MM.1S (cell line): ENCODE measurements at regions not wholly inside any gene's neighbourhood (a gene's known extent, or its start where the extent isn't known, plus 50 kb on each side); places are given as distances from the start of the nearest gene placed in this dataset.

Source experiments
- DNase-seq: peaks from one replicate; pipeline ENCODE4 v3.0.0-alpha.2; 2015
- H2AFZ ChIP-seq: fragments of 300-600 bp; sonication (generic); 2 replicates; pipeline ENCODE4 v1.6.0; 2016; ENCODE audit warnings: antibody characterized with exemption, low read length
- H3F3A ChIP-seq: fragments of 300-600 bp; sonication (generic); 2 replicates; pipeline ENCODE4 v1.6.1; 2016; ENCODE audit warnings: mild to moderate bottlenecking, antibody characterized with exemption, low read length, moderate library complexity, mixed read lengths; ENCODE audit not compliant: insufficient read depth
- H3K27ac ChIP-seq: fragments of 300-600 bp; sonication (generic); 2 replicates; pipeline ENCODE4 v1.5.1; 2016; ENCODE audit warnings: mild to moderate bottlenecking, low read length
- H3K27me3 ChIP-seq: fragments of 300-600 bp; sonication (generic); replicated peaks from 2 replicates; pipeline ENCODE4 v1.6.0; 2016; ENCODE audit warnings: low read length; ENCODE audit not compliant: insufficient read depth
- H3K36me3 ChIP-seq: fragments of 300-600 bp; sonication (generic); replicated peaks from 2 replicates; pipeline ENCODE4 v1.6.1; 2016; ENCODE audit warnings: mild to moderate bottlenecking, low read length, mixed read lengths; ENCODE audit not compliant: insufficient read depth
- H3K4me1 ChIP-seq: fragments of 300-600 bp; sonication (generic); 2 replicates; pipeline ENCODE4 v1.6.1; 2016; ENCODE audit warnings: low read length, mixed read lengths
- H3K4me2 ChIP-seq: fragments of 300-600 bp; sonication (generic); 2 replicates; pipeline ENCODE4 v1.6.0; 2016; ENCODE audit warnings: low read depth, low read length
- H3K4me3 ChIP-seq: fragments of 300-600 bp; sonication (generic); 2 replicates; pipeline ENCODE4 v1.5.1; 2016; ENCODE audit warnings: low read length, mixed read lengths
- H3K79me2 ChIP-seq: fragments of 300-600 bp; sonication (generic); 2 replicates; pipeline ENCODE4 v1.6.1; 2016; ENCODE audit warnings: mixed run types, low read length, mixed read lengths
- H3K9ac ChIP-seq: fragments of 300-600 bp; sonication (generic); 2 replicates; pipeline ENCODE4 v1.6.1; 2016; ENCODE audit warnings: low read length, mixed read lengths
- H3K9me2 ChIP-seq: fragments of 300-600 bp; sonication (generic); replicated peaks from 2 replicates; pipeline ENCODE4 v1.6.1; 2016; ENCODE audit warnings: mild to moderate bottlenecking, low read length, mixed read lengths; ENCODE audit not compliant: insufficient read depth
- H3K9me3 ChIP-seq: fragments of 300-600 bp; sonication (generic); replicated peaks from 2 replicates; pipeline ENCODE4 v1.6.1; 2016; ENCODE audit warnings: mild to moderate bottlenecking, low read length, mixed read lengths; ENCODE audit not compliant: insufficient read depth
- H4K20me1 ChIP-seq: fragments of 300-600 bp; sonication (generic); 2 replicates; pipeline ENCODE4 v1.6.1; 2016; ENCODE audit warnings: mild to moderate bottlenecking, low read length, moderate library complexity, mixed read lengths; ENCODE audit not compliant: insufficient read depth
- EZH2 ChIP-seq: fragments of 300-600 bp; sonication (generic); optimal IDR thresholded peaks from 2 replicates; pipeline ENCODE3; 2017; ENCODE audit warnings: low read depth, mild to moderate bottlenecking, antibody characterized with exemption, low read length, mixed read lengths
- EZH2phosphoT487 ChIP-seq: fragments of 300-600 bp; sonication (generic); IDR thresholded peaks from 2 replicates; pipeline ENCODE4 v1.6.1; 2018; ENCODE audit warnings: antibody characterized with exemption, low read length
- TF ChIP-seq, protein P1 (sequence below): fragments of 300-600 bp; sonication (generic); IDR thresholded peaks from 2 replicates; pipeline ENCODE4 v1.5.1; 2016; ENCODE audit warnings: antibody characterized with exemption, low read length, mixed read lengths

GRCh38 chr10:61125560-61126170 is 181.7 kb upstream of the RHOBTB1 start:
- no peaks in the 10 kb centered on the region for H4K20me1 ChIP-seq
- no peak overlapping the region for H3K4me3 ChIP-seq
- peaks cover 7% of the 10 kb centered on the region for H3F3A ChIP-seq
- no peaks in the 10 kb centered on the region for H3K79me2 ChIP-seq
- peak; percentile 25 for DNase-seq
- H3K27me3 ChIP-seq: no peaks in the 10 kb centered on the region
- peaks cover 22% of the 10 kb centered on the region for H3K4me1 ChIP-seq
- H3K4me2 ChIP-seq: peak overlapping the region; percentile 12; the same call in 1 of the 2 replicates
- H3K27ac ChIP-seq: no peak overlapping the region
- no peak overlapping the region for H3K9ac ChIP-seq
- no peaks in the 10 kb centered on the region for H3K9me2 ChIP-seq
- TF ChIP-seq EZH2: no peak
- no peak for TF ChIP-seq EZH2phosphoT487
- TF ChIP-seq, protein P1, sequence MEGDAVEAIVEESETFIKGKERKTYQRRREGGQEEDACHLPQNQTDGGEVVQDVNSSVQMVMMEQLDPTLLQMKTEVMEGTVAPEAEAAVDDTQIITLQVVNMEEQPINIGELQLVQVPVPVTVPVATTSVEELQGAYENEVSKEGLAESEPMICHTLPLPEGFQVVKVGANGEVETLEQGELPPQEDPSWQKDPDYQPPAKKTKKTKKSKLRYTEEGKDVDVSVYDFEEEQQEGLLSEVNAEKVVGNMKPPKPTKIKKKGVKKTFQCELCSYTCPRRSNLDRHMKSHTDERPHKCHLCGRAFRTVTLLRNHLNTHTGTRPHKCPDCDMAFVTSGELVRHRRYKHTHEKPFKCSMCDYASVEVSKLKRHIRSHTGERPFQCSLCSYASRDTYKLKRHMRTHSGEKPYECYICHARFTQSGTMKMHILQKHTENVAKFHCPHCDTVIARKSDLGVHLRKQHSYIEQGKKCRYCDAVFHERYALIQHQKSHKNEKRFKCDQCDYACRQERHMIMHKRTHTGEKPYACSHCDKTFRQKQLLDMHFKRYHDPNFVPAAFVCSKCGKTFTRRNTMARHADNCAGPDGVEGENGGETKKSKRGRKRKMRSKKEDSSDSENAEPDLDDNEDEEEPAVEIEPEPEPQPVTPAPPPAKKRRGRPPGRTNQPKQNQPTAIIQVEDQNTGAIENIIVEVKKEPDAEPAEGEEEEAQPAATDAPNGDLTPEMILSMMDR: no peak
- no peaks in the 10 kb centered on the region for H3K36me3 ChIP-seq
- H3K9me3 ChIP-seq: no peaks in the 10 kb centered on the region
- no peak overlapping the region for H2AFZ ChIP-seq

DNA sequence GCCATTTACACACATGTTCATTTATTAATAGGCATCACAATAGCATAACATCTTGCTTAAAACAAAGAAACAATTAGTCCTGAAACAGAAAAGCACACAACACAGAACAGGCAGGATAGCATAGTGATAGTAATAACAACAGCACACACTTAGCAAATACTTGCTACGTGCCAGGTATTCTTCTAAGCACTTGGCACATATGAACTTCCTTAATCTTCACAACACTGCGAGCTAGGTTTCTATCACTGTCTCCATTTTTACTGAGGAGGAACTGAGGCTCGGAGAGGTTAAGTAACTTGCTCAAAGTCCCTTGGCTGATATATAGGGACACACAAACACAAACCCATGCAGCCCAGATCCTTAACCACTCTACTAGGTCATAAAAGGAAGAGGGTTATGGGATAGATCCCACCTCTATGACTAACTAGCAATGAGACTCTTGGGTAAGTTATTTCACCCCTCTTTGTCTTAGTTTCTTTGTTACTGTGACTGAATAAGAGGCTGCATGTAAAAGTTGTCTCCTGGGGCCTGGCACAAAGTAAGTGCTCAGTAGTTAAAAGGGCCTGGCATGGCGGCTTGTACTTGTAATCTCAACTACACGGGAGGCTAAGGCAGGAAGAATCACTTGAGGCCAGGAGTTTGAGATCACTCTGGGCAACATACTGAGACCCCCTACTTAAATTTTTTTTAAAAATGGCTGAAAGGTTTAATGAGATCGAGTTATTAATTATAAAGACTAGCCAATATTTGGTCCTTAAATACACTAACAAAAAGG is 181.0 kb upstream of the RHOBTB1 start:
- no peak overlapping the region for H2AFZ ChIP-seq
- H3K79me2 ChIP-seq: no peaks in the 10 kb centered on the region
- no peak overlapping the region for H3K9ac ChIP-seq
- no peaks in the 10 kb centered on the region for H3K27me3 ChIP-seq
- H3K9me2 ChIP-seq: no peaks in the 10 kb centered on the region
- H3K36me3 ChIP-seq: no peaks in the 10 kb centered on the region
- no peaks in the 10 kb centered on the region for H4K20me1 ChIP-seq
- no peak overlapping the region for H3K4me2 ChIP-seq
- no peaks in the 10 kb centered on the region for H3K9me3 ChIP-seq
- H3K4me1 ChIP-seq: peaks cover 22% of the 10 kb centered on the region
- peaks cover 7% of the 10 kb centered on the region for H3F3A ChIP-seq
- TF ChIP-seq EZH2phosphoT487 (no peak), EZH2 (no peak)
- TF ChIP-seq, protein P1: no peak
- no peak for DNase-seq
- H3K27ac ChIP-seq: no peak overlapping the region
- no peak overlapping the region for H3K4me3 ChIP-seq

- Histone ChIP-seq H3K79me2 (no peaks in the 10 kb centered on the region), H3K36me3 (no peaks in the 10 kb centered on the region), H2AFZ (no peak overlapping the region), H3K4me2 (no peak overlapping the region), H3K27ac (peak overlapping the region; percentile 1; the same call in 1 of the 2 replicates), H4K20me1 (no peaks in the 10 kb centered on the region), H3K4me3 (no peak overlapping the region), H3K9me3 (no peaks in the 10 kb centered on the region), H3K27me3 (no peaks in the 10 kb centered on the region), H3K9me2 (no peaks in the 10 kb centered on the region), H3K4me1 (peaks cover 16% of the 10 kb centered on the region), H3F3A (peaks cover 7% of the 10 kb centered on the region), H3K9ac (no peak overlapping the region)
- TF ChIP-seq EZH2phosphoT487: no peak
- TF ChIP-seq, protein P1: no peak
- TF ChIP-seq EZH2: no peak
- peak; percentile 76 for DNase-seq
These were observed 176.8 kb upstream of the RHOBTB1 start for GRCh38 chr10:61120805-61121204.
